Breast epithelium (tissue), 3 donors: ENCODE measurements at regions not wholly inside any gene's neighbourhood (a gene's known extent, or its start where the extent isn't known, plus 50 kb on each side); places are given as distances from the start of the nearest gene placed in this dataset.

Experiments used
- POLR2A ChIP-seq: fragments of 450-650 bp; IDR thresholded peaks from one replicate; pipeline ENCODE4 v1.6.1; 2016; ENCODE audit warnings: antibody characterized with exemption, mild to moderate bottlenecking, moderate library complexity
- TF ChIP-seq, protein P1 (sequence below), 3 donors: fragments of 450-650 bp; IDR thresholded peaks; one replicate each; pipeline ENCODE4 v1.5.1; 2016 to 2017; ENCODE audit warnings: antibody characterized with exemption in 3 of 3, mild to moderate bottlenecking in 3 of 3, moderate library complexity in 3 of 3

DNA sequence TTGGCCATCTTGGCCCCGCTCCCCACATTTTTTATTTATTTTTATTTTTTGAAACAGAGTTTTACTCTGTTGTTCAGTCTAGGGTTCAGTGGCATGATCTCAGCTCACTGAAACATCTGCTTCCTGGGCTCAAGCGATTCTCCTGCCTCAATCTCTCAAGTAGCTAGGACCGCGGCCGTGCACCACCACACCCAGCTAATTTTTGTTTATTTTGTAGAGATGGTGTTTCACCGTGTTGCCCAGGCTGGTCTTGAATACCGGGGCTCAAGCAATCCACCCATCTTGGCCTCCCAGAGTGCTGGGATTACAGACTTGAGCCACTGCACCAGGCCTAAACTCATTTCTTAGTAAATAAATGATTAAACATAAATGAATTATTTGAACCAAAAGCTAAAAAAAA lies 322.0 kb upstream of the LCORL start:
- TF ChIP-seq, protein P1, sequence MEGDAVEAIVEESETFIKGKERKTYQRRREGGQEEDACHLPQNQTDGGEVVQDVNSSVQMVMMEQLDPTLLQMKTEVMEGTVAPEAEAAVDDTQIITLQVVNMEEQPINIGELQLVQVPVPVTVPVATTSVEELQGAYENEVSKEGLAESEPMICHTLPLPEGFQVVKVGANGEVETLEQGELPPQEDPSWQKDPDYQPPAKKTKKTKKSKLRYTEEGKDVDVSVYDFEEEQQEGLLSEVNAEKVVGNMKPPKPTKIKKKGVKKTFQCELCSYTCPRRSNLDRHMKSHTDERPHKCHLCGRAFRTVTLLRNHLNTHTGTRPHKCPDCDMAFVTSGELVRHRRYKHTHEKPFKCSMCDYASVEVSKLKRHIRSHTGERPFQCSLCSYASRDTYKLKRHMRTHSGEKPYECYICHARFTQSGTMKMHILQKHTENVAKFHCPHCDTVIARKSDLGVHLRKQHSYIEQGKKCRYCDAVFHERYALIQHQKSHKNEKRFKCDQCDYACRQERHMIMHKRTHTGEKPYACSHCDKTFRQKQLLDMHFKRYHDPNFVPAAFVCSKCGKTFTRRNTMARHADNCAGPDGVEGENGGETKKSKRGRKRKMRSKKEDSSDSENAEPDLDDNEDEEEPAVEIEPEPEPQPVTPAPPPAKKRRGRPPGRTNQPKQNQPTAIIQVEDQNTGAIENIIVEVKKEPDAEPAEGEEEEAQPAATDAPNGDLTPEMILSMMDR (IDR thresholded peaks at IDR 0.05): no peak
- no peak for TF ChIP-seq POLR2A
